ENCODE measurements at regions not wholly inside any gene's neighbourhood (a gene's known extent, or its start where the extent isn't known, plus 50 kb on each side); places are given as distances from the start of the nearest gene placed in this dataset.

DNA sequence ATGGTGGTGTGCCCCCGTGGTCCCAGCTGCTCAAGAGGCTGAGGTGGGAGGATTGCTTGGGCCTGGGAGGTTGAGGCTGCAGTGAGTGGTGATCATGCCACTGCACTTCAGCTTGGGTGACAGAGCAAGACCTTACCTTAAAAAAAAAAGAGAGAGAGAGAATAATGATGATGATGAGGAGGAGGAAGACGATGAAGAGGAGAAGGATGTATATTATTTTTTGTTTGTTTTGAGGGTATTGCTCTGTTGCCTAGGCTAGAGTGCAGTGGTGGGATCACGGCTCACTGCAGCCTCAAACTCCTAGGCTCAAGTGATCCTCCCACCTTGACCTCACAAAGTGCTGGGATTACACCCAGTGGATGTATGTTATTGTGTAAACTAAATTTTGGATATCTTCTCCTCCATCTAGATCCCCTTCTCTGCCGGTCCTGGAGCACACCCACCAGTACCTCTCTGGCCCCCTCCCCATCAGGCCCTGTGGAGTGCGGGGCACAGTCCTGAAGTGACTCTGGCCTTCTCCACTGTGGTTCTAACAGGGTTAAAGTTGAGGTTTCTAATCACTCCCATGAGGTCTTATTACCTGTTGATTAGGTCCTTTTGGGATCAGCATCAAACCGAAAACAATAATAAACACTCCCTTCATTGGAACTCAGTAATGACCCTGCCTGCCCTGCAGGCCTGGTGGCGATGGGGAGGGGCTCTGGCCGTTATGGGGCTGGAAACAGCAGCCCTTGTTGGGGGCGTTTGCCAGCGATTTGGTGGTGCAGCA is 60.5 kb upstream of the ZFHX3 start:
- no peak overlapping the region for H3K9ac ChIP-seq (ENCODE audit: low read length)
- H3K4me1 ChIP-seq (ENCODE audit: insufficient read depth, low read length, severe bottlenecking) = no peaks in the 10 kb centered on the region
- H3F3A ChIP-seq (ENCODE audit: insufficient read depth, low read length) = no peaks in the 10 kb centered on the region
- H3K36me3 ChIP-seq (ENCODE audit: insufficient read depth, low read length) = no peaks in the 10 kb centered on the region
- H3K79me2 ChIP-seq (ENCODE audit: insufficient read depth, low read length) = no peaks in the 10 kb centered on the region
- no peaks in the 10 kb centered on the region for H3K9me3 ChIP-seq (ENCODE audit: low read length)
- no peaks in the 10 kb centered on the region for H4K20me1 ChIP-seq (ENCODE audit: insufficient read depth, low read length)
- TF ChIP-seq, protein P1, sequence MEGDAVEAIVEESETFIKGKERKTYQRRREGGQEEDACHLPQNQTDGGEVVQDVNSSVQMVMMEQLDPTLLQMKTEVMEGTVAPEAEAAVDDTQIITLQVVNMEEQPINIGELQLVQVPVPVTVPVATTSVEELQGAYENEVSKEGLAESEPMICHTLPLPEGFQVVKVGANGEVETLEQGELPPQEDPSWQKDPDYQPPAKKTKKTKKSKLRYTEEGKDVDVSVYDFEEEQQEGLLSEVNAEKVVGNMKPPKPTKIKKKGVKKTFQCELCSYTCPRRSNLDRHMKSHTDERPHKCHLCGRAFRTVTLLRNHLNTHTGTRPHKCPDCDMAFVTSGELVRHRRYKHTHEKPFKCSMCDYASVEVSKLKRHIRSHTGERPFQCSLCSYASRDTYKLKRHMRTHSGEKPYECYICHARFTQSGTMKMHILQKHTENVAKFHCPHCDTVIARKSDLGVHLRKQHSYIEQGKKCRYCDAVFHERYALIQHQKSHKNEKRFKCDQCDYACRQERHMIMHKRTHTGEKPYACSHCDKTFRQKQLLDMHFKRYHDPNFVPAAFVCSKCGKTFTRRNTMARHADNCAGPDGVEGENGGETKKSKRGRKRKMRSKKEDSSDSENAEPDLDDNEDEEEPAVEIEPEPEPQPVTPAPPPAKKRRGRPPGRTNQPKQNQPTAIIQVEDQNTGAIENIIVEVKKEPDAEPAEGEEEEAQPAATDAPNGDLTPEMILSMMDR (IDR thresholded peaks at IDR 0.05; ENCODE audit: low read length) = no peak
- no peak for TF ChIP-seq EZH2 (IDR thresholded peaks at IDR 0.05; ENCODE audit: borderline replicate concordance, low read length)
- H2AFZ ChIP-seq (ENCODE audit: low read length) = no peak overlapping the region
- H3K27me3 ChIP-seq (ENCODE audit: insufficient read depth, low read length) = no peaks in the 10 kb centered on the region
- no peak overlapping the region for H3K4me3 ChIP-seq (ENCODE audit: low read depth, low read length, poor library complexity, severe bottlenecking)
- no peak overlapping the region for H3K4me2 ChIP-seq (ENCODE audit: low read length)
- H3K27ac ChIP-seq (ENCODE audit: low read depth, low read length, poor library complexity, severe bottlenecking) = no peak overlapping the region
- no peaks in the 10 kb centered on the region for H3K9me2 ChIP-seq (ENCODE audit: low read depth, low read length)

DNA sequence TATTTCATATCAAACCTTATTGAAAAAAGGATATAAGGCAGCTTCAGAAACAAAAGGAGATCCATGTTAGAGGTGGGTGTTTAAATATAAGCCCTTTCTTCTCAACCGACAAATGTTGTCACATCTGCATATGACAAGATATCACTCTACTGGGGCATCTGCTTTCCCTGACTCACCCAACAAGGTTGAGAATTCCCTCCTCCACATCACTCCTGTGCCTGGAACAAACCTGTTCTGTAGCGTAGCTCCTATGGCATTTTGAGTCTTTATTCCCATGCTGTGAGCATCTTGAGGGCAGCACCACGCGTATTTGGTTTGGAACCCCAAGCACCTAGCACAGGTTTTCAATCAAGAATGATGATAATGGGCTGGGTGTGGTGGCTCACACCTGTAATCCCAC is 59.4 kb upstream of the ZFHX3 start:
- Histone ChIP-seq H3K79me2 (ENCODE audit: insufficient read depth, low read length) (no peaks in the 10 kb centered on the region), H3K4me2 (ENCODE audit: low read length) (no peak overlapping the region), H3K9me3 (ENCODE audit: low read length) (no peaks in the 10 kb centered on the region), H3F3A (ENCODE audit: insufficient read depth, low read length) (no peaks in the 10 kb centered on the region), H4K20me1 (ENCODE audit: insufficient read depth, low read length) (no peaks in the 10 kb centered on the region), H2AFZ (ENCODE audit: low read length) (no peak overlapping the region), H3K4me1 (ENCODE audit: insufficient read depth, low read length, severe bottlenecking) (no peaks in the 10 kb centered on the region), H3K9ac (ENCODE audit: low read length) (no peak overlapping the region), H3K36me3 (ENCODE audit: insufficient read depth, low read length) (no peaks in the 10 kb centered on the region), H3K9me2 (ENCODE audit: low read depth, low read length) (no peaks in the 10 kb centered on the region), H3K27me3 (ENCODE audit: insufficient read depth, low read length) (no peaks in the 10 kb centered on the region), H3K27ac (ENCODE audit: low read depth, low read length, poor library complexity, severe bottlenecking) (no peak overlapping the region), H3K4me3 (ENCODE audit: low read depth, low read length, poor library complexity, severe bottlenecking) (no peak overlapping the region)
- TF ChIP-seq EZH2 (IDR thresholded peaks at IDR 0.05; ENCODE audit: borderline replicate concordance, low read length) = no peak
- TF ChIP-seq, protein P1 (IDR thresholded peaks at IDR 0.05; ENCODE audit: low read length) = no peak

DNA sequence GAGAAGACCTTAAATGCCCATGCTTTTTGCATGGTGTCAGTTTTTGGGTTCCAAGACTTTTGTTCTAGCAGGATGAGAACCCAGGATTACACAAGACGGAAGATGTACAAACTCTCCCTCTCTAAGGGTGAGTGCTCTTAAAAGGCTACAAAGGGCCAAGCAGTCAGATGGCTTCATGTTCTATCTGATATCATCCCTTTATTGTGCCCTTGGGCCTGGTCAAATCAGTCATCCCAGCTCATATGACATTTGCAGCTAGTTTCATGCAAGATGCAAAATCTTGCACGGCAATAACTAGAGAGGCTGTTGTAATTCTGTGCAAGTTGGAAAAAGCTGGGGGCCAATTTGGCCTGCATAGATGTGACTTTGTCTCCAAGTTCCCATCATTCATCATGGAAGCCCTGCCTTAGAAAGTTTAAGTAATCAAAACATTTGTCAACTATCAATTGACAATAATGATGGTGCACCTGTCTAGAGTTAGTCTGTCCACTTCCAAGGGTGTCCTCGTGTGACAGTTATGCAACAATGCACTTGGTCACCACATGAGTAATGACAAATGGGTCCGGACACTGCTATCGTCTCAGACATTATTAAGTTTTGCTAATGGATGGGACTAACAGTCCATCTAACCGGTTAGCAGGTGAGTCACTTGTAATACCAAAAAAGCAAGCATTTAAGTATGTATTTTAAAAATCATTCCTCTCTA is 58.6 kb upstream of the ZFHX3 start:
- H3K79me2 ChIP-seq (ENCODE audit: insufficient read depth, low read length) = no peaks in the 10 kb centered on the region
- no peak for TF ChIP-seq EZH2 (IDR thresholded peaks at IDR 0.05; ENCODE audit: borderline replicate concordance, low read length)
- H3K4me2 ChIP-seq (ENCODE audit: low read length) = no peak overlapping the region
- no peak overlapping the region for H3K9ac ChIP-seq (ENCODE audit: low read length)
- no peaks in the 10 kb centered on the region for H4K20me1 ChIP-seq (ENCODE audit: insufficient read depth, low read length)
- H3K27me3 ChIP-seq (ENCODE audit: insufficient read depth, low read length) = no peaks in the 10 kb centered on the region
- no peaks in the 10 kb centered on the region for H3K36me3 ChIP-seq (ENCODE audit: insufficient read depth, low read length)
- no peaks in the 10 kb centered on the region for H3K9me2 ChIP-seq (ENCODE audit: low read depth, low read length)
- H3K27ac ChIP-seq (ENCODE audit: low read depth, low read length, poor library complexity, severe bottlenecking) = no peak overlapping the region
- no peak overlapping the region for H2AFZ ChIP-seq (ENCODE audit: low read length)
- H3K4me3 ChIP-seq (ENCODE audit: low read depth, low read length, poor library complexity, severe bottlenecking) = no peak overlapping the region
- no peaks in the 10 kb centered on the region for H3K4me1 ChIP-seq (ENCODE audit: insufficient read depth, low read length, severe bottlenecking)
- no peaks in the 10 kb centered on the region for H3K9me3 ChIP-seq (ENCODE audit: low read length)
- H3F3A ChIP-seq (ENCODE audit: insufficient read depth, low read length) = no peaks in the 10 kb centered on the region
